ENCODE measurements at regions not wholly inside any gene's neighbourhood (a gene's known extent, or its start where the extent isn't known, plus 50 kb on each side); places are given as distances from the start of the nearest gene placed in this dataset.

- TF ChIP-seq CTCF (IDR thresholded peaks at IDR 0.05) (no peak), POLR2A (IDR thresholded peaks at IDR 0.05) (no peak)
These were observed 77.5 kb upstream of the MAP1LC3B2 start for GRCh38 chr12:116481726-116482125.

Measured in lower leg skin (tissue), 3 donors.